ENCODE measurements at regions not wholly inside any gene's neighbourhood (a gene's known extent, or its start where the extent isn't known, plus 50 kb on each side); places are given as distances from the start of the nearest gene placed in this dataset.

GRCh38 chr17:36784633-36785032, 152.6 kb upstream of the LHX1 start:
- peak; percentile 9 for DNase-seq

GRCh38 chr17:36786867-36787266, 150.4 kb upstream of the LHX1 start:
- no peak for DNase-seq
- no peaks in the 10 kb centered on the region for H3K36me3 ChIP-seq (replicated peaks; ENCODE audit: control insufficient read depth, insufficient read depth, low read length)
- no peaks in the 10 kb centered on the region for H3K27me3 ChIP-seq (ENCODE audit: control insufficient read depth, insufficient read depth, low read length)
- no peak overlapping the region for H3K4me3 ChIP-seq (ENCODE audit: insufficient read depth, low read depth, low read length)

More at GRCh38 chr17:36784633-36785032, 152.6 kb upstream of the LHX1 start:
- Histone ChIP-seq H3K27me3 (ENCODE audit: control insufficient read depth, insufficient read depth, low read length) (no peaks in the 10 kb centered on the region), H3K4me3 (ENCODE audit: insufficient read depth, low read depth, low read length) (no peak overlapping the region), H3K36me3 (replicated peaks; ENCODE audit: control insufficient read depth, insufficient read depth, low read length) (no peaks in the 10 kb centered on the region)

GRCh38 chr17:36791150-36791941, 145.9 kb upstream of the LHX1 start:
- DNase-seq = peak; percentile 61
- Histone ChIP-seq H3K4me3 (ENCODE audit: insufficient read depth, low read depth, low read length) (no peak overlapping the region), H3K36me3 (replicated peaks; ENCODE audit: control insufficient read depth, insufficient read depth, low read length) (no peaks in the 10 kb centered on the region), H3K27me3 (ENCODE audit: control insufficient read depth, insufficient read depth, low read length) (no peaks in the 10 kb centered on the region)

DNA sequence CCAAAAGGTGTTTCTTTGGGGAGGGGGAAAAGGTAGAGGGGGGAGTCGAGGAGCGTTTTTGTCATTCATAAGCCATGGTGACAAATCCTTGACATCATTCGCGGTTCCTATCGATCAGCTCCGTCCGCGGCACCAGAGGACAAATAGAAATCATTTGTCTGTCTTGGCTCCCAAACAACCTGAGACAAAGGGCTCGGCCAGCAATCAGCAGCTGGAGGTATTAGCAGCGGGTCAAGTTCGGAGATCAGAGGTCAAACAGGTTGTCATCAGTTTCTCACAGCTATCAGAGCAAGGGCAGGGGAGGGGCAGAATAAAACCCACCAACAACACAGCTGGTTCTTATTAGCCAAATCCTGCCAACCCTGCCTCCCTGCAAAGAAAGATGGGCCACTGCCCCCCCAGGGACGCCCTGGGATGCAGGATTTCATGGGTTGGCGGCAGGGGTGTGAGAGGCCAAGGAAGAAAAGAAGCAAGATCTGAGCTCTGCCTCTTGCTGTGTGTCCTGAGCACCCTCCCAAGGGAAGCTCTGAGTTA, 145.3 kb upstream of the LHX1 start:
- DNase-seq = peak; percentile 38
- no peaks in the 10 kb centered on the region for H3K27me3 ChIP-seq (ENCODE audit: control insufficient read depth, insufficient read depth, low read length)
- no peaks in the 10 kb centered on the region for H3K36me3 ChIP-seq (replicated peaks; ENCODE audit: control insufficient read depth, insufficient read depth, low read length)
- H3K4me3 ChIP-seq (ENCODE audit: insufficient read depth, low read depth, low read length) = no peak overlapping the region

DNA sequence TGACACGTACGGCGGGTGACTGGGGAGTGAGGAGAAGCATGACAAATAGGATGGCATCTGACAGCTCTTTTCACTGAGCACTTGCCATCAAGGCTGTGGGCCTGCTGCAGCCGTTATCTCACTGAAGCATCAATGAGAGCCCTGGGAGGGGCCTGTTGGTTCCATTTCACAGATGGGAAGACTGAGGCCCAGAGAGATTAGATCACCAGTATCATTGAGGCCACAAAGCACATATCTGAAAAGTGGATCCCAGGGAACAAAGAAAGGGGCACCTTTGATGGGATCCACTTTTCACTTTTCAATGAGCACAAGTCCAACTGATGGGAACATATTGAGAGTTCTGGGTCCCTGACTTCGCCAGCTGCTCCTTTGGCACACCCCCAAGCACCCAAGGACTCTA, 144.4 kb upstream of the LHX1 start:
- Histone ChIP-seq H3K4me3 (ENCODE audit: insufficient read depth, low read depth, low read length) (no peak overlapping the region), H3K36me3 (replicated peaks; ENCODE audit: control insufficient read depth, insufficient read depth, low read length) (no peaks in the 10 kb centered on the region), H3K27me3 (ENCODE audit: control insufficient read depth, insufficient read depth, low read length) (no peaks in the 10 kb centered on the region)
- no peak for DNase-seq

GRCh38 chr17:36793976-36794375, 143.3 kb upstream of the LHX1 start:
- no peak for DNase-seq
- no peaks in the 10 kb centered on the region for H3K36me3 ChIP-seq (replicated peaks; ENCODE audit: control insufficient read depth, insufficient read depth, low read length)
- H3K4me3 ChIP-seq (ENCODE audit: insufficient read depth, low read depth, low read length) = no peak overlapping the region
- H3K27me3 ChIP-seq (ENCODE audit: control insufficient read depth, insufficient read depth, low read length) = no peaks in the 10 kb centered on the region

GRCh38 chr17:36807496-36808179, 129.6 kb upstream of the LHX1 start:
- H3K36me3 ChIP-seq (replicated peaks; ENCODE audit: control insufficient read depth, insufficient read depth, low read length) = no peaks in the 10 kb centered on the region
- peak overlapping the region; percentile 56 for H3K4me3 ChIP-seq (ENCODE audit: insufficient read depth, low read depth, low read length)
- peak; percentile 72 for DNase-seq
- peaks cover 31% of the 10 kb centered on the region for H3K27me3 ChIP-seq (ENCODE audit: control insufficient read depth, insufficient read depth, low read length)

DNA sequence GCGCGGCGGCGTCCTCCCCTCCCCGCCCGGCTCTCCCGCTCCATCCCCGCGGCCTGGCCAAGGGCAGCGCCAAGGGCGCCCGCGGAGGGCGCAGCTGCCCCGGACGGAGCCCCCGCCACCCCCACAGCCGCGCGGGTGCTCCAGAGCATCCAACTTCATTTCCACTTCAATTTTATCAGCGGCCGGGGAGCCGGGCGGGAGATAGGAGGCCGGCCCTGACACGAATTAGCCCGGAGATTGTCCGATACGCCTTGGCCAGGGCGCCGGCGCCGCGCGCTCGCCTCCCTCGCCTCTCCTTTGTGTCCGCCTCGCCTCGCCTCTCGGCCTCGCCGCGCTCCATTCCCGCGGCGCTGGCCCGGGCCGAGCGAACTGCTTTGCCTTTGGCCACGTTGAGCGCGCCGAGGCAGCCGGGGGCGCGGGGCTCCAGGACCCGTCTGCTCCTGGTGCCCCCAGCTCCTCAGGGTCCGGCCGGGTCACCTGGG, 129.1 kb upstream of the LHX1 start:
- DNase-seq = peak; percentile 89
- H3K4me3 ChIP-seq (ENCODE audit: insufficient read depth, low read depth, low read length) = peak overlapping the region; percentile 56
- no peaks in the 10 kb centered on the region for H3K36me3 ChIP-seq (replicated peaks; ENCODE audit: control insufficient read depth, insufficient read depth, low read length)
- peaks cover 34% of the 10 kb centered on the region for H3K27me3 ChIP-seq (ENCODE audit: control insufficient read depth, insufficient read depth, low read length)

DNA sequence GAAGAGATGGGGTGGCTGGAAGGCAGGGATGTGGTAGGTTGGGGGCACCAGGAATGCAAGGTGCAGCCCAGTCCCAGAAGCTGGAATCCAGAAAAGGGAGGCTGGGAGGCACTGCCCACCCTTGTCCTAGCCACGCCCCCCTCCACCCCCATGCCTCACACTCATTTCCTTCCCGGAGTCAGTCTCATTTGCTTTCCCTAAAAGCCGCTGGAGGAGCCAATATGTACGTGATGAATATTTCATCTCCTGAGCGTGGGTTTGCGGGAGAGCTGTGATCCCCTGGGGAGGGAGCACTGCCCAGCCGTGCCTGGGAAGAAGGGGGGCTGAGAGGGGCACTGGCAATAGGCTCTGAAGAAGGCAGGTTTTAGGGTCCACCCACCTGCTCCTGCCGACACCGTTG, 124.5 kb upstream of the LHX1 start:
- Histone ChIP-seq H3K4me3 (ENCODE audit: insufficient read depth, low read depth, low read length) (0 out of 2 replicates have a peak overlapping the region, but pooled peaks have one; percentile 5), H3K36me3 (replicated peaks; ENCODE audit: control insufficient read depth, insufficient read depth, low read length) (no peaks in the 10 kb centered on the region; the same call in 1 of the 2 replicates), H3K27me3 (ENCODE audit: control insufficient read depth, insufficient read depth, low read length) (peaks cover 31% of the 10 kb centered on the region)
- peak; percentile 80 for DNase-seq

- Histone ChIP-seq H3K4me3 (ENCODE audit: insufficient read depth, low read depth, low read length) (no peak overlapping the region), H3K27me3 (ENCODE audit: control insufficient read depth, insufficient read depth, low read length) (peaks cover 25% of the 10 kb centered on the region), H3K36me3 (replicated peaks; ENCODE audit: control insufficient read depth, insufficient read depth, low read length) (no peaks in the 10 kb centered on the region; the same call in 1 of the 2 replicates)
- DNase-seq = peak; percentile 73
These were observed 123.9 kb upstream of the LHX1 start for GRCh38 chr17:36813357-36813756.

GRCh38 chr17:36813957-36814563, 123.2 kb upstream of the LHX1 start:
- Histone ChIP-seq H3K4me3 (ENCODE audit: insufficient read depth, low read depth, low read length) (no peak overlapping the region), H3K27me3 (ENCODE audit: control insufficient read depth, insufficient read depth, low read length) (peaks cover 18% of the 10 kb centered on the region), H3K36me3 (replicated peaks; ENCODE audit: control insufficient read depth, insufficient read depth, low read length) (no peaks in the 10 kb centered on the region; the same call in 1 of the 2 replicates)
- peak; percentile 59 for DNase-seq

DNA sequence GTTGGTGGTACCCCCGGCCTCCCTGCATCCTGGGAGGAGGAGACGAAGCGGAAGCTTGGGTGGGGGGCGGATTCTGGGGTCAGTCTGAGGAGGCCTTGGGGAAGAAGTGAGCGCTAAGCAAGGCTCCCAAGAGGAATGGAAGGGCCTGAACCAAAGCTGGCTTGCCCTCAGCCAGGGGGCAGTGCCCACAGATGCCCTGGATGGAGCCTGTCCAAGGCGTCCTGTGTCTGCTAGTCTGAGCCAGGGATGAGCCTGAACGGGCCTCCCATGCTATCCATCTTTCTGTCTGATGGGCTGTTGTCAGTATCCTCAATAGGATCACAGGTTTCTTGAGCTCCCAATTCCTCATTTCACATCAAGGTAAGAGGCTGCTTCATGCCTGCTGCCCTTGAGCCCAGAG, 122.3 kb upstream of the LHX1 start:
- H3K36me3 ChIP-seq (replicated peaks; ENCODE audit: control insufficient read depth, insufficient read depth, low read length) = no peaks in the 10 kb centered on the region; the same call in 1 of the 2 replicates
- DNase-seq = no peak
- peaks cover 11% of the 10 kb centered on the region for H3K27me3 ChIP-seq (ENCODE audit: control insufficient read depth, insufficient read depth, low read length)
- no peak overlapping the region for H3K4me3 ChIP-seq (ENCODE audit: insufficient read depth, low read depth, low read length)

DNA sequence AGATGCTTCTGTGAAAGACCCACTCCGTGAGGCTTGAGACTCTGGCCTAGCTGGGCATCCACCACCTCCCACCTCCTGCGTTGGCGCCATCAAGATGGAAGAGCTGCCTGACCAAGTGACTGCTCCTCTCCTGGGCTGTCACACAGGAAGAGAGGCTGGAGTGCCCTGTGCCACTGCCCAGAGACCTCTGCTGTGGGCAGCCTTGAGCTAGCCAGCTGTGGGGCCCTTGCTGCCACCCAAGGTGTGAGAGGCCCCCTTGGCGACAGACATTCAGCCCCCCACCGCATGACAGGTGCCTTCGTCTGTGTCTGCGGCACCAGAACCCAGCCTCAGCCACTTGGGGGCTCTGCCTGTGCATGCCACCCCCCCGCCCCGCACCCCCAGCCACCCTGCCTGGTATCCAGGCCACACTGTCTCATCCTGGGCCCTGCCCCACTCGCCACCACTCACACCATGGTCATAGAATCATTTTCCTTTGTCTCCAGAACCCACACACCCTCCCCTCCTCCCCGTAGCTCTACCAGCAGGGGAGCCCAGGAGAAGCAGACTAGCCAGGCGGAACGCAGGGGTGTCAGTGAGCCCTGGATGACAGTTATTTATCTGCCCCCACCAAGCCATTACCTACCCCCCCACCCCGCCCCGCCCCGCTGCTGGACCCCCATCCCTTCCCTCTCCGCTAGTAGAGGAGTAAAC, 120.9 kb upstream of the LHX1 start:
- Histone ChIP-seq H3K4me3 (ENCODE audit: insufficient read depth, low read depth, low read length) (no peak overlapping the region), H3K36me3 (replicated peaks; ENCODE audit: control insufficient read depth, insufficient read depth, low read length) (no peaks in the 10 kb centered on the region; the same call in 1 of the 2 replicates), H3K27me3 (ENCODE audit: control insufficient read depth, insufficient read depth, low read length) (peaks cover 5% of the 10 kb centered on the region)
- no peak for DNase-seq

DNA sequence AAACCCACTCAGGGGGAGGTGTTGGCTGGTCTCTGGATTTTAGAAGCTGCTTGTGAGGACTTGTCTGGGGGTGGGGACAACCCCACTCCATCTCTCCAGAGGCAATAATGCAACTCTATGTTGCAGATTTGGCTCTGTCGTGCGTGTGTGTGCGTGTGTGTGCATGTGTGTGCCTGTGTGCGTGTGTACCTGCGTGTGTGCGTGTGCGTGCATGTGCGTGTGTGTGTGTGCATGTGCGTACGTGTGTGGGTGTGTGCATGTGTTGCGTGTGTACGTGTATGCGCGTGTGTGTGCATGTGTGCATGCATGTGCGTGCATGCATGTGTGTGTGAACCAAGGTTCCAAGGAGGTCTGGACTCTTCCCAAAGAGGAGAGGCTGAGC, 120.4 kb upstream of the LHX1 start:
- Histone ChIP-seq H3K36me3 (replicated peaks; ENCODE audit: control insufficient read depth, insufficient read depth, low read length) (no peaks in the 10 kb centered on the region; the same call in 1 of the 2 replicates), H3K27me3 (ENCODE audit: control insufficient read depth, insufficient read depth, low read length) (peaks cover 5% of the 10 kb centered on the region), H3K4me3 (ENCODE audit: insufficient read depth, low read depth, low read length) (no peak overlapping the region)
- no peak for DNase-seq
